Mucosa of gallbladder (tissue), 1 donor: ENCODE measurements at regions not wholly inside any gene's neighbourhood (a gene's known extent, or its start where the extent isn't known, plus 50 kb on each side); places are given as distances from the start of the nearest gene placed in this dataset.
"Not testable (repeated sequence)": the region's sequence is repeated elsewhere in the genome, so short reads cannot be mapped to it uniquely, and the experiment has no call there.

Experiments
- DNase-seq: peaks from one replicate; pipeline ENCODE4 v3.0.0-alpha.2; 2020; ENCODE audit warnings: low spot score
- donor health status: DM: no; HTN: no; CAD: no.

- no peak for DNase-seq
Measured at GRCh38 chr3:82177774-82178173, 416.3 kb upstream of the GBE1 start.

DNA sequence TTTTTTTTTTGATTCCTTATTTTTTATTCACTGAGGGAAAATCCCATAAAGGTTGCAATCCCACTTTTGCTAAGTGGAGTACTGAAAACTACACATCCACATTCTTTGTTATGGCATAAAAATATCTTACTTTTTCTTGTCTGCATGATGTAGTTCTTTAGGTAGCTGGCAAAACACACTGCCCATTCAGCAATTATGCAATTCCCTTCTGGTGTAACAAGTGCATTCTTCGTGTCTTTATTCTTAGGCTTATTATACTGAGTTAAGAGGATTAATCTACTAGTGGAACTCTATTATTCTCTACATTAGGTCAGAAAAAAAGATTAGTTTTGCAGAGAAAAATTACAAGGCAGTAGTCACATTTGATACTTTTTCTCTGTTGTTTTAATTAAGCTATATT lies 403.8 kb upstream of the GBE1 start:
- DNase-seq: no peak

DNA sequence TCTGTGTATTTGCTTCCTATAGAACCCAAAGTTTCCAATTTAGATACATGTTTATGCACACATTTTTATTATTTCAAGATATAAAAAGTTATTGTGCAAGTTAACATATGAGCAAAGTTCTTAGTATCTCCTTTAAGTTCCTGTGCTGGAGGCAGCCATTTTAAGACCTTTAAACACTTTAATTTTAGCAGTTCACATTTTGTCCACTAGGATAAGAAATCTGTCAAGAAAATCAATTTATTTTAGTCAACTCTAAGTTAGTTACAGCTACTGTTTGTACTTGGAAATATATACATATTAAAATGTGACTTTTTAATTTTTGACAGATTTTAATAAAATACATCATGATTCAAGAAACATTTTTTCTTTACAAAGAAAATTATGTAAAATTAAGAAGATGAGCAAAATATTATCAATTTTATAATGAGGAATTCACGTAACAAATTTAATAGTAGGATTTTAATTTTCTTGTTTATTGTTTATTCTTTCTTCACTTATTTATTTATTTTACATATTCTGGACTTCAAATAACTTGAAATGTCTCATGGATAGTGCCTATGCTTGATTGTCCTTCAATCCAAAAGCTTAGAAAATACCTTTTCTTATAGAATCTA lies 402.6 kb upstream of the GBE1 start:
- DNase-seq: no peak

DNA sequence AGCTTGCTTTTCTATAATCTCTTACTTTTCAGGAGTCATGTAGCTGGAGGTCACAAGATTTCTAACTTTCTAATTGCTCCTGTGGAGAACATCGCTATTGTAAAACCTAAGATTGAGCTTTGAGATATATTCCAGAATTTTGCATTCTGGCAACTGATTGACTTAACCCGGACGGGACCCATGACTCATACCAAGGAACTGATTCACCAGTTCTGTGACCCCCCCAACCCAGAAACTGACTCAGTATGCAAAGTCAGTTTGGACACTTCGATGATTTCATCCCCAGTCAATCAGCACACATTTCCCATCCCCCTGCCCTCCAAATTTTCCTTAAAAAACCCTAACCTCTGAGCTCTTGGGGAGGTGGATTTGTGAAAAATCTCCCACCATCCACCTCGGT lies 396.5 kb upstream of the GBE1 start:
- no peak for DNase-seq

DNA sequence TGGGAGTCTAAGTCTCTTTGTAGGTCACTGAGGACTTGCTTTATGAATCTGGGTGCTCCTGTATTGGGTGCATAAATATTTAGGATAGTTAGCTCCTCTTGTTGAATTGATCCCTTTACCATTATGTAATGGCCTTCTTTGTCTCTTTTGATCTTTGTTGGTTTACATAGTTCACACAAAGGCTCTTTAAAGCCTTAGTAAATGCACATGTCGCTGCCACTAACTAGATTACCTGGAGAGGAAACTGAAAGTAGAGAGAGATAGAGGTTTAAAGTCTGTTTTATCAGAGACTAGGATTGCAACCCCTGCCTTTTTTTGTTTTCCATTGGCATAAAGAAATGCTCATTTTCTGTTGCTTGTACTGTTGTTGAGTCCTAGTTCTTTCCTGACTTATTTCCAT lies 392.4 kb upstream of the GBE1 start:
- DNase-seq: not testable (repeated sequence)

DNA sequence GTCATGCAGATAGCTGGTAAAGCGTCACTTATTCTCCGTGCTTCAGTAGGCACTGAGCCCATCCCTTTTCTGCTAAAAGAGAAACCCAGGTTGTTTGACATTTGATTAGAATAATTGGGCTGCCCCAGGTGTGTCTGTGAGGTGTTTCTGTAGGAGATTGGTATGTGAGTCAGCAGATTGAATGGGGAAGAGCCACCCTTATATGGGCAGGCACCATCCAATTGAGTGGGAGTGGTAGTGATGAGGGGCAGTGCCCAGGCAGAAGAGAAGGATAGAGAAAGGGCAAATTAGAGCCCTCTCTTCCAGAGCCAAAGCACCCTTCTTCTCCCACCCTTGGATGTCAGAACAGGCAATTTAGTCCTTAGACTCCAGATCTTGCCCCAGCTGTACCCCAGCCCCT lies 384.3 kb upstream of the GBE1 start:
- DNase-seq: no peak

GRCh38 chr3:82144811-82145210 lies 383.4 kb upstream of the GBE1 start:
- no peak for DNase-seq

GRCh38 chr3:82143661-82144412 lies 382.4 kb upstream of the GBE1 start:
- DNase-seq: no peak

DNA sequence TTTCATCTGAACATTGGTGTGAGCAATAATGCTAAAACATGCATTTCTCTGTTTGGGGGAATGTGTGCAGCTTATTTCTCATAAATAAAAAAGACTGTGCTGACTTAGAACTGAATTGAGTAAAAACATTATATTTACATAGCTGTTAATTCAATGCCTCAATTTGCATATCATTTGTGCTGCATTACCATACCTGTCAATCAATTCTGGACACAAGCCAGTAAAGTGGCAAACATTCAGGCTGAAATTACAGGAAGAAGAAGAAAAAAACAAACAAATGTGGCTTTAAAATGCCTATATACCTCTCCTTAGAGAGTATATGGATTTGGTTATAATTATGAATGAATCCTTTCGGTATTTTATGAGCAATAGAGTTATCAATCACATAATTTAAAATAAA lies 380.1 kb upstream of the GBE1 start:
- DNase-seq: no peak

- no peak for DNase-seq
Measured at GRCh38 chr3:82137861-82138260, 376.4 kb upstream of the GBE1 start.

GRCh38 chr3:82137050-82137449 lies 375.6 kb upstream of the GBE1 start:
- no peak for DNase-seq

- DNase-seq: peak; percentile 53
Measured at GRCh38 chr3:82133070-82133606, 371.7 kb upstream of the GBE1 start.

DNA sequence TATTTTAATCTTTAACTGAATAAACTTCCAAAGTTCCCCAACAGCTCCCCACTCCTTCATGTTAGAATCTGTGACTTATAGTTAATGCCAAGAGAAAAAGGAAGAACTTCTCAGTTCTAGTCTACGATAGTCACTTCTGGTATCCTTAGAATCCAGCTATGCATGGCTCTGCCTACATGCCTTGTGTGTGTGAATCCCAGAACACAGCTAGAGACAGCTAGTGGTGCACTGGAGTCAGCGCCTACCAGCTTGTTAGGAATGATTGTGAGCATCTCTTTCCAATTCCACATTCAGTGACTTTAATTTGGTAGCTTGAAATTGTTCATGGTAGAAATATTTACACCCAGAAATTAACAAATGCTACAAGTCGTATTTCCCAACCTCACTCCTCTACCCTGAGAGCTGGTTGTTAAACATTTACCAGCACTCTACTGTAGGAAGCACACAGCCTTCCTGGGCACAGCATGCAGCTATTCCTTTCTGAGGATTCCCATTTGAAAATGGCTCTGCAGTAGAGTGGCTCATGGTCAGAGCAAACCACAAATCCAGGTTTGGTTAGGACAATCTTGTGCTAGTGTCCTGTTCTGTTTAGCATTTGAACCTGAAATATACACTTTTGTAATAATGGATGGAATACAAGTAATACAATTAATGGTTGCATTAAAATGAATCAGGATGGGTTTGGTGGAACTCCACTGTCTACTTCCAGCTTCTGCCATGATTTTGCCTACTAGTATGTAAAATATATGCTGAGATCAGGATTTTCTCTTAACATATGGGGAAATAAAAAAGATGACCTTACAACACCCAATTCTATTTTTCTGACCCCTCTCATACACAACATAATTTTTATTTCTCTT lies 371.0 kb upstream of the GBE1 start:
- DNase-seq: no peak

DNA sequence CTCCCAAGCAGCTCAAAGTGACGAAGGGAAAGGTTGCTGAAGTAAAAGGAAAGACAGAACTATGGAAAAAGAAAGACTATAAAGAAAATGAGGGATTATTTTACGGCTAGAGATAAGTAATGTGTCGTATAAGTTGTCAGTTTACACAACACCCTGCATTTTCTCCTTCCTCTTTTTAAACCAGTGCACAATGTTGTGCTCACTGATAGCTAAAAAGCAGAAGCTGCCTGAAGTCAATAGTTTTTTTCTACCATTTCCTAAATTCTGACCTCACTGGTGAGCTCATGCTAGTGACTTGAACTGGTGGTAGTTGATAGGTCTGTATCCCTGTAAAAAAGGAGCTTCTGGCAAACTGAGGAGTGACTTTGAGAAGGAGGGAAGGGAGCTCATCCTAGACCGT lies 368.6 kb upstream of the GBE1 start:
- no peak for DNase-seq

- no peak for DNase-seq
Measured at GRCh38 chr3:82129221-82129801, 367.9 kb upstream of the GBE1 start.

DNA sequence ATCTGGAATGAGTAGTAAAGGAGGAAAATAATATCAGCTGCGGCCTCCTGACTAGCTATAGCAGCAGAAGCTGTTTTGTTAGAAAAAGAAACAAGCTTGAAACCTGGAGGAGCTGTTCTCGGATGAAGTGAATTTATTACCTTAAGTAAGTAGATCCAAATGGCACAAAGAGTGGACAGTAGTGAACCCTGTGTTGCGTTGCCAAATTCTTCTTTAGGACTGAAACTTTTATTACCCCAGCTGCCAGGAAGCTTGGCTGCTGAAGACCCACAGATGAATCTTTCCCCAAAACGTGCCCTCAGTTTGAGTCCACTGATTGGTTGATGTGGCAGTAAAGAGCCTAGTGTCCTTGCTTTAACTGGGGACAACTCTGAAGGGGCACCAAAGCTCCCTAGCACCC lies 366.8 kb upstream of the GBE1 start:
- no peak for DNase-seq

- no peak for DNase-seq
Measured at GRCh38 chr3:82122554-82123345, 361.3 kb upstream of the GBE1 start.

GRCh38 chr3:82114589-82114988 lies 353.1 kb upstream of the GBE1 start:
- DNase-seq: no peak

GRCh38 chr3:82110721-82111120 lies 349.3 kb upstream of the GBE1 start:
- DNase-seq: not testable (repeated sequence)

- DNase-seq: no peak
Measured at GRCh38 chr3:82103241-82103640, 341.8 kb upstream of the GBE1 start.

DNA sequence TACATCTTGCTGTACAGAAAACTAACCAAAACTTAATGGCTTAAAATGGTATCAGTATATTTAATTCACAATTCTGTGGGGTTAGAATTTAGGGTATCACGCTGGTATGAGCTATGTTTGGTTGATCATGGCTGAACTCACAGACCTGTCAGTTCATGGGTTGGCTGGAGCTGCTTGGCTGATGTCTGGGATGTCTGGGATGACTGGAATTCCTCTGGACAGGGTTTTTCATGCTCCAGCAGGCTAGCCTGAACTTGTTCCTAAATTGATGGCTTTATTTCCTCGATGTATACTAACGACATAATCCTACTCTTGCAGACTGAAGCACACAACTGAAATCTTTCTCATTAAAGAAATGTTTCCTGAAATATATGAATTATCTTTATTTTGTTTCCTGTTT lies 338.9 kb upstream of the GBE1 start:
- DNase-seq: no peak
